ENCODE measurements at regions not wholly inside any gene's neighbourhood (a gene's known extent, or its start where the extent isn't known, plus 50 kb on each side); places are given as distances from the start of the nearest gene placed in this dataset.

GRCh38 chr4:86432559-86433134, 72.8 kb upstream of the MAPK10 start:
- FAIRE-seq (no peak), ATAC-seq (peak; percentile 73 to 97 (median 91)), DNase-seq (peak in 3 of 6 donors; percentile 27 to 88 (median 64))
- no peaks in the 10 kb centered on the region for H3K4me1 ChIP-seq
- H3K36me3 ChIP-seq = no peaks in the 10 kb centered on the region
- no peaks in the 10 kb centered on the region for H3K9me3 ChIP-seq
- H3K4me3 ChIP-seq = no peak overlapping the region
- H3K27me3 ChIP-seq = no peaks in the 10 kb centered on the region
- no peak for TF ChIP-seq CTCF (IDR thresholded peaks at IDR 0.05)
- intact Hi-C loops (cut with DNase I) = no loop called here
- no peak overlapping the region for H3K27ac ChIP-seq

GRCh38 chr4:86439293-86439692, 79.4 kb upstream of the MAPK10 start:
- DNase-seq (no peak), FAIRE-seq (no peak), ATAC-seq (no peak)
- H3K27ac ChIP-seq = no peak overlapping the region
- 54 to 56% methylated on average over 2 of the region's 2 CpGs for WGBS, 2 donors
- H3K36me3 ChIP-seq = no peaks in the 10 kb centered on the region
- no peaks in the 10 kb centered on the region for H3K9me3 ChIP-seq
- no peaks in the 10 kb centered on the region for H3K4me1 ChIP-seq
- H3K27me3 ChIP-seq = no peaks in the 10 kb centered on the region
- H3K4me3 ChIP-seq = no peak overlapping the region
- no peak for TF ChIP-seq CTCF (IDR thresholded peaks at IDR 0.05)
- intact Hi-C loops (cut with DNase I) = no loop called here

GRCh38 chr4:86441175-86441936, 81.5 kb upstream of the MAPK10 start:
- no peaks in the 10 kb centered on the region for H3K27me3 ChIP-seq
- H3K4me1 ChIP-seq = no peaks in the 10 kb centered on the region
- 82 to 85% methylated on average over 3 of the region's 3 CpGs for WGBS, 2 donors
- FAIRE-seq = no peak
- no peak for TF ChIP-seq CTCF (IDR thresholded peaks at IDR 0.05)
- no peak for ATAC-seq
- no peaks in the 10 kb centered on the region for H3K9me3 ChIP-seq
- DNase-seq = no peak
- intact Hi-C loops (cut with DNase I) = no loop called here
- no peaks in the 10 kb centered on the region for H3K36me3 ChIP-seq
- no peak overlapping the region for H3K27ac ChIP-seq
- H3K4me3 ChIP-seq = no peak overlapping the region

- Histone ChIP-seq H3K27me3 (no peaks in the 10 kb centered on the region), H3K36me3 (no peaks in the 10 kb centered on the region), H3K9me3 (no peaks in the 10 kb centered on the region), H3K27ac (no peak overlapping the region), H3K4me1 (no peaks in the 10 kb centered on the region), H3K4me3 (no peak overlapping the region)
- intact Hi-C loops (cut with DNase I) = no loop called here
- ATAC-seq = no peak
- no peak for DNase-seq
- no peak for FAIRE-seq
- no peak for TF ChIP-seq CTCF (IDR thresholded peaks at IDR 0.05)
Measured at GRCh38 chr4:86442881-86443280, 83.0 kb upstream of the MAPK10 start.

- intact Hi-C loops (cut with DNase I) = no loop called here
- peak in 2 of 4 donors; percentile 58 for ATAC-seq
- FAIRE-seq = no peak
- no peak for DNase-seq
- no peak overlapping the region for H3K27ac ChIP-seq
- no peak for TF ChIP-seq CTCF (IDR thresholded peaks at IDR 0.05)
- H3K9me3 ChIP-seq = no peaks in the 10 kb centered on the region
- H3K36me3 ChIP-seq = no peaks in the 10 kb centered on the region
- H3K27me3 ChIP-seq = no peaks in the 10 kb centered on the region
- H3K4me3 ChIP-seq = no peak overlapping the region
- 70 to 78% methylated on average over 8 of the region's 8 CpGs for whole genome bisulfite sequencing, 2 donors
- no peaks in the 10 kb centered on the region for H3K4me1 ChIP-seq
Measured at GRCh38 chr4:86443495-86443894, 83.6 kb upstream of the MAPK10 start.
